ENCODE measurements at regions not wholly inside any gene's neighbourhood (a gene's known extent, or its start where the extent isn't known, plus 50 kb on each side); places are given as distances from the start of the nearest gene placed in this dataset.

- Histone ChIP-seq H3K4me1 (ENCODE audit: control insufficient read depth, low read depth, low read length) (peaks cover 10% of the 10 kb centered on the region), H3K36me3 (ENCODE audit: control insufficient read depth, low read depth, low read length) (no peaks in the 10 kb centered on the region), H3K9ac (ENCODE audit: low read length) (no peak overlapping the region), H3K27me3 (ENCODE audit: control insufficient read depth, insufficient read depth, low read length) (no peaks in the 10 kb centered on the region), H3K9me3 (ENCODE audit: control insufficient read depth, low read depth, low read length) (no peaks in the 10 kb centered on the region), H3K4me3 (ENCODE audit: low read length) (no peak overlapping the region), H3K27ac (ENCODE audit: low read length) (no peak overlapping the region)
These were observed 242.1 kb upstream of the NLRP1 start for GRCh38 chr17:5826384-5826783.

GRCh38 chr17:5830921-5831320 is 239.3 kb upstream of the WSCD1 start:
- Histone ChIP-seq H3K9ac (ENCODE audit: low read length) (no peak overlapping the region), H3K9me3 (ENCODE audit: control insufficient read depth, low read depth, low read length) (no peaks in the 10 kb centered on the region), H3K4me3 (ENCODE audit: low read length) (no peak overlapping the region), H3K36me3 (ENCODE audit: control insufficient read depth, low read depth, low read length) (no peaks in the 10 kb centered on the region), H3K27ac (ENCODE audit: low read length) (peak overlapping the region; percentile 25), H3K4me1 (ENCODE audit: control insufficient read depth, low read depth, low read length) (peaks cover 23% of the 10 kb centered on the region), H3K27me3 (ENCODE audit: control insufficient read depth, insufficient read depth, low read length) (no peaks in the 10 kb centered on the region)

- Histone ChIP-seq H3K4me1 (ENCODE audit: control insufficient read depth, low read depth, low read length) (peaks cover 23% of the 10 kb centered on the region), H3K9ac (ENCODE audit: low read length) (peak overlapping the region; percentile 71), H3K27me3 (ENCODE audit: control insufficient read depth, insufficient read depth, low read length) (no peaks in the 10 kb centered on the region), H3K9me3 (ENCODE audit: control insufficient read depth, low read depth, low read length) (no peaks in the 10 kb centered on the region), H3K36me3 (ENCODE audit: control insufficient read depth, low read depth, low read length) (no peaks in the 10 kb centered on the region), H3K4me3 (ENCODE audit: low read length) (no peak overlapping the region), H3K27ac (ENCODE audit: low read length) (peak overlapping the region; percentile 93)
These were observed 237.3 kb upstream of the WSCD1 start for GRCh38 chr17:5832886-5833285.

- Histone ChIP-seq H3K9me3 (ENCODE audit: control insufficient read depth, low read depth, low read length) (no peaks in the 10 kb centered on the region), H3K36me3 (ENCODE audit: control insufficient read depth, low read depth, low read length) (no peaks in the 10 kb centered on the region), H3K9ac (ENCODE audit: low read length) (no peak overlapping the region), H3K4me1 (ENCODE audit: control insufficient read depth, low read depth, low read length) (peaks cover 13% of the 10 kb centered on the region), H3K4me3 (ENCODE audit: low read length) (no peak overlapping the region), H3K27me3 (ENCODE audit: control insufficient read depth, insufficient read depth, low read length) (no peaks in the 10 kb centered on the region), H3K27ac (ENCODE audit: low read length) (no peak overlapping the region)
These were observed 233.1 kb upstream of the WSCD1 start for GRCh38 chr17:5837055-5837491.

- H3K9me3 ChIP-seq (ENCODE audit: control insufficient read depth, low read depth, low read length) = no peaks in the 10 kb centered on the region
- no peaks in the 10 kb centered on the region for H3K4me1 ChIP-seq (ENCODE audit: control insufficient read depth, low read depth, low read length)
- H3K36me3 ChIP-seq (ENCODE audit: control insufficient read depth, low read depth, low read length) = no peaks in the 10 kb centered on the region
- H3K9ac ChIP-seq (ENCODE audit: low read length) = no peak overlapping the region
- H3K27me3 ChIP-seq (ENCODE audit: control insufficient read depth, insufficient read depth, low read length) = no peaks in the 10 kb centered on the region
- no peak overlapping the region for H3K4me3 ChIP-seq (ENCODE audit: low read length)
- H3K27ac ChIP-seq (ENCODE audit: low read length) = no peak overlapping the region
These were observed 231.4 kb upstream of the WSCD1 start for GRCh38 chr17:5838661-5839300.

- Histone ChIP-seq H3K27ac (ENCODE audit: low read length) (no peak overlapping the region), H3K9me3 (ENCODE audit: control insufficient read depth, low read depth, low read length) (no peaks in the 10 kb centered on the region), H3K9ac (ENCODE audit: low read length) (no peak overlapping the region), H3K4me1 (ENCODE audit: control insufficient read depth, low read depth, low read length) (no peaks in the 10 kb centered on the region), H3K4me3 (ENCODE audit: low read length) (no peak overlapping the region), H3K36me3 (ENCODE audit: control insufficient read depth, low read depth, low read length) (no peaks in the 10 kb centered on the region), H3K27me3 (ENCODE audit: control insufficient read depth, insufficient read depth, low read length) (no peaks in the 10 kb centered on the region)
These were observed 229.2 kb upstream of the WSCD1 start for GRCh38 chr17:5840811-5841446.

- H3K4me3 ChIP-seq (ENCODE audit: low read length) = no peak overlapping the region
- H3K27ac ChIP-seq (ENCODE audit: low read length) = no peak overlapping the region
- no peaks in the 10 kb centered on the region for H3K9me3 ChIP-seq (ENCODE audit: control insufficient read depth, low read depth, low read length)
- H3K36me3 ChIP-seq (ENCODE audit: control insufficient read depth, low read depth, low read length) = no peaks in the 10 kb centered on the region
- no peaks in the 10 kb centered on the region for H3K4me1 ChIP-seq (ENCODE audit: control insufficient read depth, low read depth, low read length)
- no peak overlapping the region for H3K9ac ChIP-seq (ENCODE audit: low read length)
- no peaks in the 10 kb centered on the region for H3K27me3 ChIP-seq (ENCODE audit: control insufficient read depth, insufficient read depth, low read length)
These were observed 228.3 kb upstream of the WSCD1 start for GRCh38 chr17:5841862-5842261.

- Histone ChIP-seq H3K27me3 (ENCODE audit: control insufficient read depth, insufficient read depth, low read length) (no peaks in the 10 kb centered on the region), H3K4me1 (ENCODE audit: control insufficient read depth, low read depth, low read length) (no peaks in the 10 kb centered on the region), H3K9ac (ENCODE audit: low read length) (no peak overlapping the region), H3K36me3 (ENCODE audit: control insufficient read depth, low read depth, low read length) (no peaks in the 10 kb centered on the region), H3K4me3 (ENCODE audit: low read length) (no peak overlapping the region), H3K27ac (ENCODE audit: low read length) (no peak overlapping the region), H3K9me3 (ENCODE audit: control insufficient read depth, low read depth, low read length) (no peaks in the 10 kb centered on the region)
These were observed 226.7 kb upstream of the WSCD1 start for GRCh38 chr17:5843366-5844026.

GRCh38 chr17:5846001-5846400 is 224.2 kb upstream of the WSCD1 start:
- Histone ChIP-seq H3K36me3 (ENCODE audit: control insufficient read depth, low read depth, low read length) (no peaks in the 10 kb centered on the region), H3K4me1 (ENCODE audit: control insufficient read depth, low read depth, low read length) (no peaks in the 10 kb centered on the region), H3K27ac (ENCODE audit: low read length) (no peak overlapping the region), H3K9ac (ENCODE audit: low read length) (no peak overlapping the region), H3K9me3 (ENCODE audit: control insufficient read depth, low read depth, low read length) (no peaks in the 10 kb centered on the region), H3K4me3 (ENCODE audit: low read length) (no peak overlapping the region), H3K27me3 (ENCODE audit: control insufficient read depth, insufficient read depth, low read length) (no peaks in the 10 kb centered on the region)

- no peaks in the 10 kb centered on the region for H3K9me3 ChIP-seq (ENCODE audit: control insufficient read depth, low read depth, low read length)
- H3K27ac ChIP-seq (ENCODE audit: low read length) = no peak overlapping the region
- H3K27me3 ChIP-seq (ENCODE audit: control insufficient read depth, insufficient read depth, low read length) = no peaks in the 10 kb centered on the region
- no peak overlapping the region for H3K4me3 ChIP-seq (ENCODE audit: low read length)
- no peak overlapping the region for H3K9ac ChIP-seq (ENCODE audit: low read length)
- H3K36me3 ChIP-seq (ENCODE audit: control insufficient read depth, low read depth, low read length) = no peaks in the 10 kb centered on the region
- no peaks in the 10 kb centered on the region for H3K4me1 ChIP-seq (ENCODE audit: control insufficient read depth, low read depth, low read length)
These were observed 215.2 kb upstream of the WSCD1 start for GRCh38 chr17:5854871-5855554.

GRCh38 chr17:5861246-5861645 is 208.9 kb upstream of the WSCD1 start:
- Histone ChIP-seq H3K27ac (ENCODE audit: low read length) (no peak overlapping the region), H3K9ac (ENCODE audit: low read length) (no peak overlapping the region), H3K36me3 (ENCODE audit: control insufficient read depth, low read depth, low read length) (no peaks in the 10 kb centered on the region), H3K4me3 (ENCODE audit: low read length) (no peak overlapping the region), H3K27me3 (ENCODE audit: control insufficient read depth, insufficient read depth, low read length) (no peaks in the 10 kb centered on the region), H3K4me1 (ENCODE audit: control insufficient read depth, low read depth, low read length) (no peaks in the 10 kb centered on the region), H3K9me3 (ENCODE audit: control insufficient read depth, low read depth, low read length) (no peaks in the 10 kb centered on the region)
